Sciatic nerve (tissue), 2 donors: ENCODE measurements at regions not wholly inside any gene's neighbourhood (a gene's known extent, or its start where the extent isn't known, plus 50 kb on each side); places are given as distances from the start of the nearest gene placed in this dataset.
"Not testable (repeated sequence)": the region's sequence is repeated elsewhere in the genome, so short reads cannot be mapped to it uniquely, and the experiment has no call there.

Experiments
- ATAC-seq: fragments of 200-7000 bp; cut with Tn5 transposase; one replicate; pipeline ENCODE4 v1.9.1; 2020; ENCODE audit warnings: mild to moderate bottlenecking, moderate library complexity
- DNase-seq: peaks from one replicate; pipeline ENCODE4 v3.0.0-alpha.2; 2020; ENCODE audit warnings: low spot score
- intact Hi-C: fragments of 100-400 bp; cut with DNase I; formaldehyde crosslinking; loops from one replicate; pipeline ENCODE4 v1.14.2; 2022
- donor health status: DM: no; HTN: no; CAD: no.
- donor health status: DM: no; HTN: no; CAD: no.

DNA sequence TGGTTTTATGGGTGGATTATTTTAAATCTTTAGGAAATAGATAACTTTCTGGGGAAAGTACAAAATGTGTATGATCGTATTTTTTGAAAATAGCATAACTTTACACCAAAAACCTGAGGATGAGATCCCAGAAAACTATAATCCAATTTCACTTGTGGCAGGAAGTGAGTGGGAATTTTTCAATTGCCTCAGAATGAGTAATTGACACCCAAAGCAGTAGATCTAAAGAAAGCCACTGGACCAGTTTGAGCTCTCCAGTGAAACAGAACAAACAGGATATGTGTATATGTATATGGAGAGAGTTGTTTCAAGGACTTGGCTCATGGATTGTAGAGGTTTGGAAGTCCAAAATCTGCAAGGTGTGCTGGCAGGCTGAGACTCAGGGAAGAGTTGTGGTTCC, 109.2 kb upstream of the SHB start:
- DNase-seq (no peak), ATAC-seq (no peak)
- intact Hi-C loops: no loop called here

DNA sequence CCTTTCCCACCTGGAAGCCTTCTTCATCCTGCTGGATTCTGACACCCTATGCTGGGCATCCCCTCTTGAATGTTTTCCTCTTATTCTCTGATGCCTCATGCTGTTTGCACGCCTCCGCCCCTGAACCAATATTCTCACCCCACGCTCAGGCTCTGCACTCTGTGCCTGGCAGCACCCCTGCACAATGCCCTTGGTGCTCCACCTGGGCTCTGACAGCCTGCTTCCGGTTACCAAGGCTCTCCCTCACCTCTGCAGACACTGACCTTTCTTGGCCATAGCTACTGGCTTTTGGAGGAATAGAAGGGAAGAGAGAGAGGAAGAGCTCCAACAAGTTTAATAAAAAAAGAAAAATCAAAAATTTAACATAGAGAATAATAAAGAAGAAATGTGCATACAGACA, 108.7 kb upstream of the SHB start:
- DNase-seq (no peak), ATAC-seq (no peak)
- intact Hi-C loops: no loop called here

DNA sequence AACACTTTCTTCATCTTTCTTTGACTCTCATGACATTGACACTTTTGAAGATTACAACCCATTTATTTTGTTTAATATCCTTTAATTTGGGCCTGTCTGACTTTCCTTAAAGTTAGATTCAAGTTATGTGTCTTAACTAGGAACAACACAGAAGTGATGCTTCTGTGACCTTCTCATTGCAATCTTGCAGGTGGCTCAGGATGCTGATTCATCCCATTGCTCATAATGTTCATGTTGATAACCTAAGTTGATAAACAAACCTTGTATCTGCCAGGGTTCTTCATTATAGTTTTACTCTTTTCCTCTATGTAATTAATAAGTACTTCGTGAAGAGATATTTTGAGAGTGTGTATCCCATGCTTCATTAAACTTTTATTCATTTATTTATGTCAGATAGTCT, 107.2 kb upstream of the SHB start:
- DNase-seq (no peak), ATAC-seq (no peak)
- intact Hi-C loops: no loop called here

DNA sequence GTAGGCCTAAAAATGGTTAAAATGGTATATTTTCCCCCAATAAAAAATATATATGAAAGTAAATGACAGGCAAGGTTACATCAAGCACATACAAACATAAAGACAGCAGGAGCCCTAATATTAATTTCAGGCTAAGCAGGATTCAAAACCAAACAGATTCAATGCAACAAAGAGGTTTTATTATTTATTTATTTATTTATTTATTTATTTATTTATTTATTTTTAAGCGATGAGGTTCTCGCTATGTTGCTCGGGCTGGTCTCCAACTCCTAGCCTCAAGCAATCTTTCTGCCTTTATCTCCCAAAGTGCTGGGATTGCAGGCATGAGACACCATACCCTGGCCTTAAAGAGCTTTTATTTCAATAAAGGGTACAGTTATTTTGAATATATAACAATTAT, 106.4 kb upstream of the SHB start:
- intact Hi-C loops: no loop called here
- DNase-seq (no peak), ATAC-seq (no peak)

DNA sequence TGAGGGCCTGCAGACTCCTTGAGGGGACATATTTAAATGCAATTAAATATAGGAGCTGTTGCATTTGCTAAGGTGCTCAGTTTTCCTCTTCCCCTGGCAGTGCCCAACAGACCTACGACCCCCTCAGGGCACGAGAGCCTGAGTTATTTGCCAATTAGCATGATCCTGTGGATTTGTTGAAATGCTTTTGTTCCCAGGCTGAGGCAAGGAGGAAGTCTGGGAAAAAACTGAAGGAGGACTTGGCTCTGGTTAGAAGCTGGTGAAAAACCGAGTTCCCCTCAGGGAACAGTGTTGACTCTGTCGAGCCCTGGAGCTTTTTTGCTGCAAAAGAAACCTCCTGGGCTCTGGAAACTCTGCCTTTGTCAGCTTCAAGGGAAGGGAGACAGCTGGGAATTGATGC, 103.6 kb upstream of the SHB start:
- ATAC-seq (no peak), DNase-seq (no peak)
- intact Hi-C loops: no loop called here

DNA sequence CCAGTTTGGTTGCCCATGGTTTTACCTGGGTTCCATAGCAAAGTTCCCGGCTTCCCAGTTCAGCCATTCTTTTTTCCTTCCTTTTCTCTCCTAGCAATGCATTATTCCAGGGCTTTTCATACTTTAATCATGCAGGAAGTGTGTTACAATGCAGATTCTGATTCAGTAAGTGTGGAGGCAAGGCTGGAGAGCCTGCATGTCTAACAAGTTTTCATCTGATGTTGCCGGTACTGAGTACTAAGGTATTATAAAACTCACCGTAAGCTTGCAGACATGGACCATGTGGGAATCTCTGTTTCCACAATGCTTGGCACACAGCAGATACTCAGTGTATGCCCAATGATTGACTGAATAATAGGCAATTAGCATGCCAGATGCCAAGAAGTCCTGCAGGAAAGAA, 102.9 kb upstream of the SHB start:
- ATAC-seq: no peak

DNA sequence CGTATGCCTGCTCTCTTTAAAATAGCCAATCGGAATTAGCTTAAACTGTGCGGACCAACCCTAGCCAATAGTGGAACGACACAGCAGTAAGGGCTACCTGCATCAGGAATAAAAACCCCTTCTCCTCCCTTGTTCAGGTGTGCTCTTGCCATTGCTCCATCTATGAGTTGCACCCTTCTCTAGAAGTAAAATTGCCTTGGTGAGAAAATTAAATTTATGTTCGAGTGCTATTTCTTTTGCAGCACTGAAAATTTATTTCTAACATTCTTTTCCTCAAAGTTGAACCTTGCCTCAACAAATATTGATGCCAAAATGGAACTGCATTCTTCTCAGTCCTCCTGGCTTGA, 102.5 kb upstream of the SHB start:
- DNase-seq (no peak), ATAC-seq (no peak)
- intact Hi-C loops: no loop called here

More for the DNA sequence above, 102.9 kb upstream of the SHB start:
- DNase-seq: no peak
- intact Hi-C loops: no loop called here

DNA sequence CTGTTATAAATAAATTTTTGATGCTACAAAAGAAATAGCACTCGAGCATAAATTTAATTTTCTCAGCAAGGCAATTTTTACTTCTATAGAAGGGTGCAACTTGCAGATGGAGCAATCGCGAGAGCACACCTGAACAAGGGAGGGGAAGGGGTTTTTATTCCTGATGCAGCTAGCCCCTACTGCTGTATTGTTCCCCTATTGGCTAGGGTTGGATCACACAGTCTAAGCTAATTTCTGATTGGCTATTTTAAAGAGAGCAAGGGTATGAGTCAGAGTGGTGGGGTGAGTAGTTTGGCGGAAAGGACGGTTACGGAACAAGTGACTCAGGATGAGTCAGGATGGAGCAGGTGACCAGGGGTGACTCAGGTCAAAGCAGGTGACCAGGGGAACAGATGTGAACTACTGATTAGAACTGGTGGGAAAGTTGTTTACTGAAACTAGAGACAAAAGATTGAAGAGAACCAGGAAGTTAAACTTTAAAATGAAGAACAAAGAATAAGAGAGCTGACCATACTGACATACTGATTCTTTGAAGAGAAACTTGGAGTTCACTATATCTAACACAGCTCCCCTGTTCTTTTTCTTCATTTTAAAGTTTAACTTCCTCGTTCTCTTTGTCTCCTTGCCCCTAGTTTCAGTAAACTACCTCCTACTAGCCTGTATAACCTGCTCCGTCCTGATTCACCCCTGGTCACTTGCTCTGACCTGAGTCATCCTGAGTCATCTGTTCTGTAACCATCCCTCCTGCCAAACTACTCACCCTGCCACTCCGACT, 101.9 kb upstream of the SHB start:
- DNase-seq, intact Hi-C loops, ATAC-seq: not testable (repeated sequence)

DNA sequence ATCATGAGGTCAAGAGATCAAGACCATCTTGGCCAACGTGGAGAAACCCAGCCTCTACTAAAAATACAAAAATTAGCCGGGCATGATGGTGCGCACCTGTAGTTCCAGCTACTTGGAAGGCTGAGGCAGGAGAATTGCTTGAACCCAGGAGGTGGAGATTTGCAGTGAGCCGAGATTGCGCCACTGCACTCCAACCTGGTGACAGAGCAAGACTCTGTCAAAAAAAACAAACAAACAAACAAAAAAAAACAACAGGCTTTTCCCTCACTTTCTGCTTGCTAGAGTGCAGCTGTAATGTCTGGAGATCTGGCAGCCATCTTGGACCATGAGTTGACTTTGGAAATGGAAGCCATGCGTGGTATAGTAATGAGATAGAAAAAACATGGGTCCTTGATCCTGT, 101.1 kb upstream of the SHB start:
- DNase-seq, intact Hi-C loops, ATAC-seq: not testable (repeated sequence)

DNA sequence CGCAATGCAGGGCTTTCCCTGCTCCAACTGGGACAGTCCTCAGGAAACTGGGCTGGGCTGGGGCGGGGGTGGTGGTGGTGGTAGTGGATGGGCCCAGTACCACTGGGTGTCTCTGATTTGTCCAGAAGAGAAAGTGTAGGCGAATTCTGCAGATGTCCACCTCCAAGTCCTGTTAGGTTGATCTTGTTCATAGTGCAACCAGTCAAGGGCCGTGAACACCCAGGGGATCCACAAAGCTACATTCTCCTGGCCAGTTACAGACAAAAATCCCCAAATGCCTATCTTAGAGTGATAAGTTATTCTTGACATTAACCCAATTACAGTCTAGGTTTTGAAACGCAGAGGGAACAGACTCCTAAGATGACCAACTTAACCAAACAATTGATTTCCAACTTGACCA, 97.5 kb upstream of the SHB start:
- no peak for DNase-seq
- intact Hi-C loops: no loop called here
- ATAC-seq: no peak

DNA sequence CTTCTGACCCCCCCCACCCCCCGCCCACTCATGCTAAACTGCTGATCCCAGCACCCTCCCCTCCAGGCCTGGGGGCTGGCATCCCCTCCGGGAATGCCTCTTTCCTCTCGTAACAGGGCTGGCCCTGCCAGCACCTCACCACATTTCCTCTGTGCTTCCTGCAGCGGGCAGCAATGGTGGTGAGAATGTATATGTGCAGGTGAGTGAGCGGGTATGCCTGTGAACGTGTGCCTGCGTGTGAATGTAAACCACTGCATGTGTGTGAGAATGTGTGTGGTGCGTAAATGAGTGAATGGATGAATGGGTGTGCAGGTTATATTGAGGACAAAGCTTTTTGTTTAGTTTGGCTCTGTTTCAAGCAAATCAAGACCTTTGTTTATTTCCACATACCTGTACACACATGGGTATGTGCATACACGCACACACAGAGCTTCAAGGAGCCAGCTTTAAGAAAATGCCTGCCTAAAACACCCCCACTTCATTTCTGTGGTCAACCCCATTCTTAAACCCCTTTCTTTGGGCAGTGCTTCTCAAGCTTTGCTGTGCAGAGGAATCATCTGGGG, 95.7 kb upstream of the SHB start:
- DNase-seq (no peak), ATAC-seq (no peak)
- intact Hi-C loops: no loop called here

DNA sequence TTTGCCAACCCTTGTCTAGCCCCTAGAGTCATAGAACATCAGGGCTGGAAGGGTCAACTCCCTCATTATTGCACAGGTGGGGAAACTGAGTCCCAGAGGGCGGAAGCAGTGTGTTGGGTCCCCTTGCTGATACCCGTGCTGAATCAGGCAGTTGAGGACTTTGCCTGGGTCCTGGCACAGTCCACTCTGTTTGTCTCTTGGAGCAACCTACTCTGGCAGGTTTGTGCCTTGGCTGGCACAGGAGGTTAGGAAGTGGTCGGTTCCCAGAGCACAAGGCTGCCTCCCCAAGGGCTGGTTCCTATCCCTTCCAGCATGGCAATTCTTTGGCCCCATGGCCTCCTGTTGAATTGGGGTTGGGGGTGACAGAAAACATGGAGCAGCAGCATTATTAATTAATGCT, 94.5 kb upstream of the SHB start:
- ATAC-seq (no peak), DNase-seq (no peak)
- intact Hi-C loops: no loop called here

DNA sequence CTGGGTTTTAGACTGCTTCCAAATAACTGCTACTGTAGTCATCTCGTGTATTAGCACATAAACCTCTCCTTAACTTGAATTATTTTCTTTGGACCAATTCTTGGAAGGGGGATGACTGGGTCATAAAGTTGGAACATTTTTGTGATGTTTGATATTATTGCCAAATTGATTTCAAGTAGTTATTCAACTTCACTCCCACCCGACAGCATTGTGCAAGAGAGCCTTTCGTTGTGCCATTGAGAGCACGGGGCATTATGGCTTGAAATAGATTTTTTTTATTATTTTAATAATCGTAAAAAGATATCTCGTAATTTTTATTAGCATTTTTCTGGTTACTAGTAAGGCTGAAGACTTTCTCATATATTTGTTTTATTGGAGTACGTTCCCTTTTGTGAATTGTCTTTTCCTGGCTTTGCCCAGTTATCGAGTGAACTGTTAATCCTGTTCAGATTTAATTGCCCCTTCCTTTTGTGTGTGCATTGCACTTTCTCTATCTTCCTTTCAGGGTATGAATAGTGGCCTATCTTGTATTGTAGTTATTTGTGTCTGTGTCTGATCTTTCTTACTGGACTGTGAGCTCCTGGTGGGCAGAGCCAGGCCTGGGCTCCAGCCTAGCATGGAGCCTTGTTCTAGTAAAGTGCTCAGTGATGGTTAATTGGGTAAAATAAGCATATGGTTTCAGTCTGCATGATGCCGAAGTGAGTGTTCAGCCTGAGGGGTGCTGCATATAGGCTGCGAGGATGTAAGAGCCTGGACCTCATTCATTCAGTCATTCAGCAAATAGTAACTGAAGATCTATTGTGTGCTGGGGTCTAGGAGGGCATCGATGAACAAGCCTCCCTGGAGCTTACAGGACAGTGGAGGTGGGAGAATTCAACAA, 93.5 kb upstream of the SHB start:
- intact Hi-C loops: no loop called here
- DNase-seq (no peak), ATAC-seq (peak; percentile 72)

DNA sequence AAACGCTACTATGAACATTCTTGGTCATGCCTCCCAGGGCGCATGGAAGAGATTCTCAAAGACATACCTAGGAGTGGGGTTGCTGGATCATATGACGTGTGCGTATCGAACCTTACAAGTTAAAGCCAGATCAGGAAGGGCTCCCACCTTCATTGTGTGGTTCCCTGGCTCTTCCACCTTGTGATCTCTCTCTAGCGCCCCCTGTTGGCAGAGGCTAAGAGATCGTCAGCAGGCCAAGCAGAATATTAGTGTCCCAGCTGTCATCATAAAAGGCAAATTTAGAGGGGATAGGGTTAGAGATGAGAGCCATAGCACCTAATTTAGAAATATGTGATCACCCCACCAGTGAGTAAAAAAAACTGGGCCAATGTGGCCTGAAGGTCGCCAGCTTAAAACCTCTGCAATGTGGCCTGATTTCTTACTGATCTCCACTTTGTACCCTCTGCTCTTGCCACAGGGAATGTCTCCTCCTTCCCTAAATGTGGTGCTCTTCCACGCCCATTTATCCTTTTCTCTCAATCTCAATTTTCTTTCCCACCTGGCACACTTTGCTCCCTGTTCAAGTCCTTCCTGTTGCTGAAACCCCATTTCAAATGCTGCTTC, 91.7 kb upstream of the SHB start:
- intact Hi-C loops: no loop called here

DNA sequence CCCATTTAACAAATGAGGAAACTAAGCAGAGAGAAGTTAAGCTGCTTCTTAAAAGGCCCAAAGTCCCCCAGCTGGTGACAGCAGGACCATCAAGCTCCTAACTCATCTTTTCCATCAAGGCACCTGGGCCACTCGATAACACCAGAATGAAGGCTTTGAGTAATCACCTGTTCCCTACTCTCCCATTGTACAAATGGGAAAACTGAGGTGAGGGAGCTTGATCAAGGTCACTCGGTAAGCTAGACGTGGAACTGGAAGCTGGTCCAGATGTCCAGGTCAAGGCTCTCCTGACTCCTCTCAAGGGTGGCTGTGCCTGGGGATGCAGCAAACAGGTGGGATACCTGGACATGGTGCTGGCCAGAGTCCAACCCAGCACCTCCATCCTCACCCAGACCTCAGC, 90.6 kb upstream of the SHB start:
- no peak for DNase-seq
- ATAC-seq: no peak
- intact Hi-C loops: no loop called here

More for the DNA sequence above, 91.7 kb upstream of the SHB start:
- ATAC-seq: peak; percentile 35
- peak; percentile 68 for DNase-seq

DNA sequence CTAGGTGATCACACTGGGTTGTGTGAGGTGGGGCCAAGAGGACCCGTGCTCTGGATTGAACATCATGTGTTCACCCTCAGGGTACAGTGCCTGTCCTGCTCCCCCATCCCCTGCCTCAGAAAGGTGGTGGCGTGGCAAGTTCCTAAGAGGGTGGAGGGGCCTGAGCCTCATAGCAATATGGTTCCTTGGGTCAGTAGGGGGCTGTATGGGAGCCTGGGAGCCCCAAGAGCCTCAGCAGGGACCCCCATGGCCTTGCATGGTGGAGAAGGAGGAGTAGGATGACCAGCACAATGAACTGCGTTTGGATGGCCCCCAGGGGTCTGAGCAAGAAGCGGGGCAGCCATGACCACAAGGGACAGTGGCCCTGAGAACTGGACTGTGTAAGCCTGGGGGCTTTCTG, 89.6 kb upstream of the SHB start:
- intact Hi-C loops: no loop called here
- DNase-seq (no peak), ATAC-seq (no peak)

DNA sequence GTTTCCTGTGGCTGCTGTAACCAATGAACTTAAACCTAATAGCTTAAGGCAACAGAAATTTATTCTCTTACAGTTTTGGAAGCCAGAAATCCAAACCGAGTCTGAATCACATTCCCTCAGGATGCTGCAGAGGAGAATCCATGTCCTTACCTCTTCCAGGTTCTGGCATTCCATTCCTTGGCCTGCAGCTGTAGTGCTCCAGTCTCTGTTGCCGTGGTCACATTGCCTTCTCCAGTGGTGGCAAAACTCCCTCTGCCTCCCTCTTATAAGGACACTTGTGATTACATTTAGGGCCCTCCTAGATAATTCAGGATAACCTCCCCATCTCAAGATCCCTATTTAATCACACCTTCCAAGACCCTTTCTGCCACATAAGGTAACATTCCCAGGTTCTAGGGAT, 88.7 kb upstream of the SHB start:
- DNase-seq (no peak), ATAC-seq (no peak)
- intact Hi-C loops: no loop called here

DNA sequence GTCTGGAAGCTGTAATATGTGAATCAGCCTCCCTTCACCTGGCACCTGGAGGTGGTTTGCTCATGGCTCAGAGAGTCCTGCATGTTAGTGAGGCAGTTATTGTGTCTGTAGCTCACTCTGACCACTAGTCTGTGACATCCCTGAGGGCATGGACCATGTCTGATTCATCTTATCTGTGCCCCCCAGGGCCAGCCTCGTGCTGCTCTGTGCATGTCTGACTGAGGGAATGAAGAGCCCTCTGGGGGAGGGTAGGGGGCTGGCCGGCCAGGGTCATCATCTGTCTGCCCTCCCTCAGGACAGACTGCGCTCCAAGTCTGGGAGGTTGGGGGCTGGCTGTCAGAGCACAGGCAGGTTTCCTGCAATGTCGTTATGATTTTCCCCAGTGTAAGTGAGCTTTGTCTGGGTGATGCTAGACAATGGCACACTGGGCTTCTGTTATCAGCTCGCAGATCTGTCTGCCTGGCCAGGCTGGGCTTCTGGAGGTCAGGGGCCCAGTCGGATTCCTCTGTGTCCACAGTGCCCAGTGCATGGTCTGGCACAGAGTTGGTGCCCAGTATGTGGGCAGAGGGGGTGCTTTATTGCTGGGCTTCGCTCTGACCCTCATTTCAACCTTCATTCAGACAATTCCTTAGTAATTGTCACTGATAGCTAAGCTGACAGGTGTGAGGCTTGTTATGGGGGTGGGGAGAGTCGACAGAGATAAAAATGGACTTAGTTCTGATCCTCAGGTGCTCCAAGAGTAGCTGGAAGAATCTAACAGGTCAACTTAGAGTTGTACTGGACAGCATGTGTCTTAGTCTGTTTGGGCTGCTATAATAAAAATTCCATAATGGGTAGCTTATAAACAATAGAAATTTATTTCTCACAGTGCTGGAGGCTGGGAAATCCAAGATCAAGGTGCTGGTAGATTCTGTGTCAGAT, 85.7 kb upstream of the SHB start:
- ATAC-seq (no peak), DNase-seq (no peak)
- intact Hi-C loops: no loop called here

DNA sequence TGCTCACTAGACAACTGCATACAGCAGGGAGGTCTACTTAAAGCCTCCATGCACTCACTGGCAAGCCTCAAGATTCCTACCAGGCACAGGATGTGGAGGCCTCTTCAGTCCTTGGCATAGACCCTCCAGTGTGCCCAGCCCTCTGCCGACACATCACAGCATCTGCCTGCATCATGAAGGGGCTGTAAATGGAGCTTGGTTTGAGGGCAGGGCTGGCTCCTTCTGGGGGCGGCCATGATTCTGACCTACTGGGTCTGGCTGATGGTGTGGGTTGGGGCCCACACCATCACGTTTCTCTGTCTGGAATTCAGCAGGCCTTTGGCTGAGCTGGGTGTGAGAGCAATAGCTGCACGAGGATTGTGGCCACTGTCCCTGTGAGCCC, 84.9 kb upstream of the SHB start:
- ATAC-seq (no peak), DNase-seq (no peak)
- intact Hi-C loops: no loop called here
